Gastrocnemius medialis (tissue), 4 donors: ENCODE measurements at regions not wholly inside any gene's neighbourhood (a gene's known extent, or its start where the extent isn't known, plus 50 kb on each side); places are given as distances from the start of the nearest gene placed in this dataset.

Source experiments
- ATAC-seq, 2 donors: fragments of 150-250 bp; one replicate each; pipeline ENCODE4 v1.9.1; 2016
- DNase-seq, 2 donors: peaks; one replicate each; pipeline ENCODE4 v3.0.0-alpha.2; 2019
- H3K27ac ChIP-seq, 4 donors: fragments of 200-600 bp; sonication (generic); 1 replicate in 1 of 4; 2 replicates in 3 of 4; pipeline ENCODE4 v1.5.1; 2016 to 2018; ENCODE audit warnings: mild to moderate bottlenecking in 2 of 4, moderate library complexity in 1 of 4
- H3K27me3 ChIP-seq, 3 donors: fragments of 200-600 bp; sonication (generic) in 2 of 3; 1 replicate in 1 of 3; 2 replicates in 2 of 3; pipeline versions ENCODE4 v1.5.1 to v1.6.0; 2016 to 2019; ENCODE audit warnings: mild to moderate bottlenecking in 1 of 3, moderate library complexity in 1 of 3
- H3K36me3 ChIP-seq, 2 donors: fragments of 200-600 bp; sonication (generic) in 1 of 2; one replicate each; pipeline ENCODE4 v1.5.1; 2017 to 2018
- H3K4me1 ChIP-seq, 2 donors: fragments of 200-600 bp; sonication (generic) in 1 of 2; one replicate each; pipeline ENCODE4 v1.5.1; 2016 to 2017; ENCODE audit warnings: mild to moderate bottlenecking in 2 of 2
- H3K4me3 ChIP-seq, 4 donors: fragments of 200-600 bp; sonication (generic) in 3 of 4; 1 replicate in 1 of 4; 2 replicates in 3 of 4; pipeline ENCODE4 v1.5.1; 2016 to 2019; ENCODE audit warnings: mild to moderate bottlenecking in 2 of 4
- H3K9me3 ChIP-seq, 3 donors: fragments of 200-600 bp; sonication (generic) in 2 of 3; 1 replicate in 1 of 3; 2 replicates in 2 of 3; pipeline ENCODE4 v1.5.1; 2016 to 2019
- CTCF ChIP-seq, 5 experiments: fragments of 450-650 bp in 3 of 5; fragments of 200-600 bp in 2 of 5; sonication (generic) in 2 of 5; IDR thresholded peaks in 4 of 5; conservative IDR thresholded peaks in 1 of 5; 1 replicate in 4 of 5; 2 replicates in 1 of 5; pipeline ENCODE4 v1.5.1; 2016 to 2019; ENCODE audit warnings: antibody characterized with exemption in 5 of 5, mild to moderate bottlenecking in 3 of 5, moderate library complexity in 3 of 5
- POLR2A ChIP-seq, 2 donors: fragments of 450-650 bp; IDR thresholded peaks; one replicate each; pipeline ENCODE4 v1.6.1; 2017; ENCODE audit warnings: antibody characterized with exemption in 2 of 2, mild to moderate bottlenecking in 2 of 2, moderate library complexity in 2 of 2
- in situ Hi-C, 4 donors: fragments of 200-750 bp; cut with MboI; loops; one replicate each; pipeline versions ENCODE4 v1.15.0 to v1.8.0; 2017; ENCODE audit warnings: low sequenced_read_pairs in 4 of 4
- intact Hi-C: fragments of 100-400 bp; cut with DNase I; formaldehyde crosslinking; loops from one replicate; pipeline ENCODE4 v1.15.1; 2023; ENCODE audit warnings: low total_unique reads

- in situ Hi-C loops = no loop called here
- intact Hi-C loops = no loop called here
- H3K27ac ChIP-seq = no peak overlapping the region
These were observed 1895.6 kb upstream of the PRR20A start for GRCh38 chr13:55245005-55245644.

GRCh38 chr13:55255236-55255635 lies 1885.5 kb upstream of the PRR20A start:
- H3K36me3 ChIP-seq = no peaks in the 10 kb centered on the region
- no peaks in the 10 kb centered on the region for H3K4me1 ChIP-seq
- ATAC-seq (no peak), DNase-seq (no peak)
- intact Hi-C loops (no loop called here), in situ Hi-C loops (no loop called here)
- no peaks in the 10 kb centered on the region for H3K27me3 ChIP-seq
- no peak overlapping the region for H3K27ac ChIP-seq
- H3K9me3 ChIP-seq = no peaks in the 10 kb centered on the region
- H3K4me3 ChIP-seq = no peak overlapping the region
- TF ChIP-seq CTCF (IDR thresholded peaks at IDR 0.05 in 4 of 5, conservative IDR thresholded peaks at IDR 0.05 in 1 of 5) = no peak
- TF ChIP-seq POLR2A (IDR thresholded peaks at IDR 0.05) = no peak

More at GRCh38 chr13:55245005-55245644, 1895.6 kb upstream of the PRR20A start:
- no peaks in the 10 kb centered on the region for H3K36me3 ChIP-seq
- H3K4me1 ChIP-seq = no peaks in the 10 kb centered on the region
- no peaks in the 10 kb centered on the region for H3K9me3 ChIP-seq
- DNase-seq (no peak), ATAC-seq (no peak)
- TF ChIP-seq CTCF (IDR thresholded peaks at IDR 0.05 in 4 of 5, conservative IDR thresholded peaks at IDR 0.05 in 1 of 5) (no peak), POLR2A (IDR thresholded peaks at IDR 0.05) (no peak)
- no peaks in the 10 kb centered on the region for H3K27me3 ChIP-seq
- H3K4me3 ChIP-seq = no peak overlapping the region

- DNase-seq (no peak), ATAC-seq (no peak)
- no peaks in the 10 kb centered on the region for H3K36me3 ChIP-seq
- no peaks in the 10 kb centered on the region for H3K9me3 ChIP-seq
- TF ChIP-seq CTCF (IDR thresholded peaks at IDR 0.05 in 4 of 5, conservative IDR thresholded peaks at IDR 0.05 in 1 of 5) (no peak), POLR2A (IDR thresholded peaks at IDR 0.05) (no peak)
- H3K4me3 ChIP-seq = no peak overlapping the region
- no peak overlapping the region for H3K27ac ChIP-seq
- intact Hi-C loops (no loop called here), in situ Hi-C loops (no loop called here)
- H3K27me3 ChIP-seq = no peaks in the 10 kb centered on the region
- no peaks in the 10 kb centered on the region for H3K4me1 ChIP-seq
These were observed 1877.7 kb upstream of the PRR20A start for GRCh38 chr13:55263045-55263444.

- Histone ChIP-seq H3K36me3 (no peaks in the 10 kb centered on the region), H3K4me1 (no peaks in the 10 kb centered on the region), H3K27ac (no peak overlapping the region), H3K27me3 (no peaks in the 10 kb centered on the region), H3K4me3 (no peak overlapping the region), H3K9me3 (no peaks in the 10 kb centered on the region)
- in situ Hi-C loops = no loop called here
- intact Hi-C loops = no loop called here
- DNase-seq (no peak), ATAC-seq (no peak)
- TF ChIP-seq CTCF (IDR thresholded peaks at IDR 0.05 in 4 of 5, conservative IDR thresholded peaks at IDR 0.05 in 1 of 5) (no peak), POLR2A (IDR thresholded peaks at IDR 0.05) (no peak)
These were observed 1874.1 kb upstream of the PRR20A start for GRCh38 chr13:55266644-55267043.

GRCh38 chr13:55298201-55298600 lies 1842.5 kb upstream of the PRR20A start:
- no peak overlapping the region for H3K27ac ChIP-seq
- no peaks in the 10 kb centered on the region for H3K9me3 ChIP-seq
- H3K36me3 ChIP-seq = no peaks in the 10 kb centered on the region
- no peak overlapping the region for H3K4me3 ChIP-seq
- ATAC-seq (no peak), DNase-seq (no peak)
- H3K27me3 ChIP-seq = no peaks in the 10 kb centered on the region
- in situ Hi-C loops = no loop called here
- TF ChIP-seq CTCF (IDR thresholded peaks at IDR 0.05 in 4 of 5, conservative IDR thresholded peaks at IDR 0.05 in 1 of 5) (no peak), POLR2A (IDR thresholded peaks at IDR 0.05) (no peak)
- no peaks in the 10 kb centered on the region for H3K4me1 ChIP-seq
- intact Hi-C loops = no loop called here
